ENCODE measurements at regions not wholly inside any gene's neighbourhood (a gene's known extent, or its start where the extent isn't known, plus 50 kb on each side); places are given as distances from the start of the nearest gene placed in this dataset.
"Not testable (repeated sequence)": the region's sequence is repeated elsewhere in the genome, so short reads cannot be mapped to it uniquely, and the experiment has no call there.

GRCh38 chr9:28976684-28977083, 1403.4 kb upstream of the C9orf72 start:
- H3K9me3 ChIP-seq (replicated peaks in 1 of 11) = peaks cover 0 to 9% (median 5%) of the 10 kb centered on the region in 11 experiments; a peak in 7 of 22 replicates
- no peaks in the 10 kb centered on the region for H4K20me1 ChIP-seq
- H3K27ac ChIP-seq = no peak overlapping the region
- TF ChIP-seq Cebpa-rat (IDR thresholded peaks at IDR 0.05) = no peak
- no peaks in the 10 kb centered on the region for H3K36me3 ChIP-seq
- H3K4me3 ChIP-seq = no peak overlapping the region
- H3K27me3 ChIP-seq = no peaks in the 10 kb centered on the region
- H3K4me2 ChIP-seq = no peak overlapping the region
- peaks cover 0 to 4% (median 0%) of the 10 kb centered on the region in 10 experiments; a peak in 1 of 20 replicates for H3K4me1 ChIP-seq
- H3K9ac ChIP-seq = no peak overlapping the region

DNA sequence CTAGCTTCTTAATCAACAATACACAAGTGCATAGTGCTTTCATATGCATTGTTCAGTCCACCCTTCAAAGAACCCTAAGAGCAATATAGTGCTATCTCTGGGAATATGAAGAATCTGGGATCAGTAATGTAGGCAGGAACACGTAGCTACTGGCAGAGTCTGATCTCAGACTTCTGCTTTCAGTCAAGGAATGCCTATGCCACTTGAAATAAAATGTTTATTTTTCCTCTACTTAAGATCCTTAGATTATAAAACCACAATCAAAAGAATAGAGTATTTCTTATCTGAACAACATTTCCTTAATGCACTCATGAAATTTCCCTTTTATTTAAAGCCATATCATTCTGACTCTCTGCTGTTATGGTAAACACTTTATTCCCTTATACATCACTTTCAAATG, 1407.8 kb upstream of the C9orf72 start:
- no peak overlapping the region for H3K9ac ChIP-seq
- no peaks in the 10 kb centered on the region for H4K20me1 ChIP-seq
- H3K4me2 ChIP-seq = no peak overlapping the region
- no peaks in the 10 kb centered on the region for H3K36me3 ChIP-seq
- no peak for TF ChIP-seq Cebpa-rat (IDR thresholded peaks at IDR 0.05)
- H3K4me1 ChIP-seq = no peaks in the 10 kb centered on the region
- no peaks in the 10 kb centered on the region for H3K27me3 ChIP-seq
- H3K9me3 ChIP-seq (replicated peaks in 1 of 11) = no peaks in the 10 kb centered on the region
- no peak overlapping the region for H3K4me3 ChIP-seq
- no peak overlapping the region for H3K27ac ChIP-seq

DNA sequence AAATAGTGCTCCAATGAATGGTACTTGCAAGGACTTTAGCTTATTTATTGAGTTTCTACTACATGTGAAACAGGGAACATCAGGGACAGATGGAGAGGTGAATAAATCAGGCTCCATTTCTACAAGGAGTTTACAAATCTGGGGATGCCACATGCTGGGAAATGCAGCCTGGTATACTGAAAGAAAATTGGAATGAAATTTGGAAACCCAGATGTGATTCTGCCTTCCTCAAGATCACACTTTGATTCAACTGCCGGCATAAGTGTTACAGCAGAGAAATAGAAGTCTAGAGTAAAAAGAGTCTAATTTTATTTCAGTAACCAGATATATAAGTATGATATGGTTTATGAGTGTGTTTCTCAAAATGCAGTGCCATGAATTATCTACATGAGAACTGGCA, 1408.4 kb upstream of the C9orf72 start:
- Histone ChIP-seq H3K4me2 (no peak overlapping the region), H3K4me3 (no peak overlapping the region), H3K4me1 (no peaks in the 10 kb centered on the region), H3K9me3 (replicated peaks in 1 of 11) (no peaks in the 10 kb centered on the region), H3K9ac (no peak overlapping the region), H3K27ac (no peak overlapping the region), H3K27me3 (no peaks in the 10 kb centered on the region), H4K20me1 (no peaks in the 10 kb centered on the region), H3K36me3 (no peaks in the 10 kb centered on the region)
- no peak for TF ChIP-seq Cebpa-rat (IDR thresholded peaks at IDR 0.05)

- no peak overlapping the region for H3K4me2 ChIP-seq
- H3K4me3 ChIP-seq = no peak overlapping the region
- no peak overlapping the region for H3K27ac ChIP-seq
- no peaks in the 10 kb centered on the region for H3K9me3 ChIP-seq (replicated peaks in 1 of 11)
- no peaks in the 10 kb centered on the region for H3K36me3 ChIP-seq
- no peaks in the 10 kb centered on the region for H4K20me1 ChIP-seq
- no peaks in the 10 kb centered on the region for H3K27me3 ChIP-seq
- H3K4me1 ChIP-seq = no peaks in the 10 kb centered on the region
- TF ChIP-seq Cebpa-rat (IDR thresholded peaks at IDR 0.05) = no peak
- no peak overlapping the region for H3K9ac ChIP-seq
Observed at GRCh38 chr9:28984016-28984415, 1410.7 kb upstream of the C9orf72 start.

GRCh38 chr9:28990009-28990408, 1416.7 kb upstream of the C9orf72 start:
- H3K9ac ChIP-seq; H3K4me3 ChIP-seq; H3K27me3 ChIP-seq; H3K4me2 ChIP-seq; H3K9me3 ChIP-seq (replicated peaks in 1 of 11); H3K4me1 ChIP-seq; H3K36me3 ChIP-seq; H4K20me1 ChIP-seq; H3K27ac ChIP-seq: not testable (repeated sequence)

DNA sequence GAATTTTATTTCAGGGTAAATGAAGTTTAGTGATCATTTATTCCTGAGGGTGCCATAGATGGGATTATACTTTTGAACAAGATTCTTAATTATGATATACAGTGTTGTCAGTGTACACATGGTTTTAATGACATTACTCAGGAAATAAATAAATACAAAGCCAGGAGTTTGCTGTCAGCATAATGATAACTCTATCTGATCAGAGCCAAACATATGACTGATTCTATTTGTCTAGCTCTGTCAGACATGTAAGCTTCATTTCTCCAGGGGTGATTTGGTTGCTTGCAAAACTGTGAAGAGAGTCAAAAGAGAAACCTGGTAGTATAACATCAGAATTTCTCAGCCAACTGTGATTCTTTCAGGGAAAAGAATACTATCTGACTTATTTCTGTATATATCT, 1425.8 kb upstream of the C9orf72 start:
- H3K4me2 ChIP-seq = no peak overlapping the region
- H3K4me1 ChIP-seq = no peaks in the 10 kb centered on the region
- no peak overlapping the region for H3K4me3 ChIP-seq
- no peaks in the 10 kb centered on the region for H3K9me3 ChIP-seq (replicated peaks in 1 of 11)
- no peaks in the 10 kb centered on the region for H4K20me1 ChIP-seq
- H3K27ac ChIP-seq = no peak overlapping the region
- H3K36me3 ChIP-seq = no peaks in the 10 kb centered on the region
- H3K9ac ChIP-seq = no peak overlapping the region
- TF ChIP-seq Cebpa-rat (IDR thresholded peaks at IDR 0.05) = no peak
- H3K27me3 ChIP-seq = no peaks in the 10 kb centered on the region

GRCh38 chr9:28999806-29000205, 1426.5 kb upstream of the C9orf72 start:
- H4K20me1 ChIP-seq = no peaks in the 10 kb centered on the region
- no peaks in the 10 kb centered on the region for H3K4me1 ChIP-seq
- H3K9me3 ChIP-seq (replicated peaks in 1 of 11) = no peaks in the 10 kb centered on the region
- no peak overlapping the region for H3K9ac ChIP-seq
- TF ChIP-seq Cebpa-rat (IDR thresholded peaks at IDR 0.05) = no peak
- H3K4me2 ChIP-seq = no peak overlapping the region
- no peaks in the 10 kb centered on the region for H3K27me3 ChIP-seq
- no peak overlapping the region for H3K4me3 ChIP-seq
- H3K36me3 ChIP-seq = no peaks in the 10 kb centered on the region
- H3K27ac ChIP-seq = no peak overlapping the region

- no peaks in the 10 kb centered on the region for H3K27me3 ChIP-seq
- H4K20me1 ChIP-seq = no peaks in the 10 kb centered on the region
- H3K9ac ChIP-seq = no peak overlapping the region
- H3K27ac ChIP-seq = no peak overlapping the region
- H3K4me3 ChIP-seq = no peak overlapping the region
- no peaks in the 10 kb centered on the region for H3K4me1 ChIP-seq
- H3K4me2 ChIP-seq = no peak overlapping the region
- TF ChIP-seq Cebpa-rat (IDR thresholded peaks at IDR 0.05) = no peak
- H3K9me3 ChIP-seq (replicated peaks in 1 of 11) = no peaks in the 10 kb centered on the region
- no peaks in the 10 kb centered on the region for H3K36me3 ChIP-seq
Observed at GRCh38 chr9:29001006-29001405, 1427.7 kb upstream of the C9orf72 start.

GRCh38 chr9:29004988-29005387, 1431.7 kb upstream of the C9orf72 start:
- Histone ChIP-seq H3K4me3 (no peak overlapping the region), H3K27ac (no peak overlapping the region), H3K9me3 (replicated peaks in 1 of 11) (no peaks in the 10 kb centered on the region), H3K36me3 (no peaks in the 10 kb centered on the region), H3K4me2 (no peak overlapping the region), H3K27me3 (no peaks in the 10 kb centered on the region), H4K20me1 (no peaks in the 10 kb centered on the region), H3K4me1 (no peaks in the 10 kb centered on the region), H3K9ac (no peak overlapping the region)
- no peak for TF ChIP-seq Cebpa-rat (IDR thresholded peaks at IDR 0.05)

DNA sequence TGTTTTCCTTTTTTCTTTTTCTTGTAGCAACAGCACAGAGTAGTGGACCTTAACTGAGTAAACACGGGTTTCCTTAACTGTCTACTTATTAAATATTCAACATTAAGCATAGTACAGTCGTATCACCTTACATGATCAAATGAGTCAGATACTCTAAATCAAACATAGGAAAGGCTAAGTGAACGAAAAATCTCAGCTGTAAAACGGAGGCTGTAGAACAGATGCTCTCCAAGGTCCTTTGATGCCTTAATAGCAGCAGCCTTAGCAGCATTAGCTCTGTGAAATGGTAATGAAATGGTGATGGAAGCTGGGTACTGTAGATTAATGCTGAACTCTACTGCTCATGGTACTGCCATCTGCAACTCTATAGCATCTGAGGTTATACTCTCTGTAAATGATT, 1433.3 kb upstream of the C9orf72 start:
- Histone ChIP-seq H3K27me3 (no peaks in the 10 kb centered on the region), H4K20me1 (no peaks in the 10 kb centered on the region), H3K27ac (no peak overlapping the region), H3K4me1 (no peaks in the 10 kb centered on the region), H3K9me3 (replicated peaks in 1 of 11) (no peaks in the 10 kb centered on the region), H3K4me2 (no peak overlapping the region), H3K9ac (no peak overlapping the region), H3K4me3 (no peak overlapping the region), H3K36me3 (no peaks in the 10 kb centered on the region)
- TF ChIP-seq Cebpa-rat (IDR thresholded peaks at IDR 0.05) = no peak

DNA sequence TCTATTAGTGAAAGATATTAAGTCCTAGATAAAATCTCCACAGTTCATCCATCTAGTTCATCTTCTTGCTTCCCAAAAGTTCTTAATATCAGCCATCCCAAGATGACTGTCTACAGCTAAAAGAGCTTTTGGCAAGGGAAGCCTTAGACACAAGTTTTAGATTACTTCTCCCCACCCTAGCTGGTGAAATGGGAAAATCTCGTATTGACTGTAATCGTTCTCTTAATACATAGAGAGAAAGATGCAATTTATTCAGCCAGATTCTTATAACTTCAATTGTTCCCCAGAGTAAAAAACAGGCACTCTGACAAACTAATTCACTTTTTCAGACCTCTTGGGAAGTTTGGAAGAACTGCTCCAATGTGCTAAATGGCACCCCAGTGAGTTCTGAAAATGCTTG, 1439.6 kb upstream of the C9orf72 start:
- Histone ChIP-seq H3K4me2 (no peak overlapping the region), H3K36me3 (no peaks in the 10 kb centered on the region), H3K27me3 (no peaks in the 10 kb centered on the region), H3K27ac (no peak overlapping the region), H3K4me1 (no peaks in the 10 kb centered on the region), H3K9me3 (replicated peaks in 1 of 11) (no peaks in the 10 kb centered on the region), H3K9ac (no peak overlapping the region), H3K4me3 (no peak overlapping the region), H4K20me1 (no peaks in the 10 kb centered on the region)
- TF ChIP-seq Cebpa-rat (IDR thresholded peaks at IDR 0.05) = no peak
